GM21447 (cell line): ENCODE measurements at regions not wholly inside any gene's neighbourhood (a gene's known extent, or its start where the extent isn't known, plus 50 kb on each side); places are given as distances from the start of the nearest gene placed in this dataset.
"Not testable (repeated sequence)": the region's sequence is repeated elsewhere in the genome, so short reads cannot be mapped to it uniquely, and the experiment has no call there.

ENCODE experiments used
- ATAC-seq: cut with Tn5 transposase; IDR thresholded peaks from one replicate; pipeline ENCODE4 v1.9.1; 2021; ENCODE audit not compliant: unreplicated experiment

GRCh38 chr11:97498891-97499290 lies 1109.1 kb downstream of the JRKL start:
- no peak for ATAC-seq

- ATAC-seq, result no peak
Measured at GRCh38 chr11:97502201-97502600, 1112.4 kb downstream of the JRKL start.

- ATAC-seq, result no peak
Measured at GRCh38 chr11:97506076-97506759, 1116.4 kb downstream of the JRKL start.

GRCh38 chr11:97514446-97514845 lies 1124.6 kb downstream of the JRKL start:
- ATAC-seq, result no peak

- no peak for ATAC-seq
Measured at GRCh38 chr11:97516688-97517087, 1126.9 kb downstream of the JRKL start.

GRCh38 chr11:97525273-97525672 lies 1135.5 kb downstream of the JRKL start:
- ATAC-seq, result no peak

- no peak for ATAC-seq
Measured at GRCh38 chr11:97537407-97538150, 1147.8 kb downstream of the JRKL start.

GRCh38 chr11:97544431-97544830 lies 1154.6 kb downstream of the JRKL start:
- no peak for ATAC-seq

GRCh38 chr11:97548280-97548679 lies 1158.5 kb downstream of the JRKL start:
- no peak for ATAC-seq

GRCh38 chr11:97557399-97557798 lies 1167.6 kb downstream of the JRKL start:
- ATAC-seq, result no peak

- no peak for ATAC-seq
Measured at GRCh38 chr11:97567801-97568200, 1178.0 kb downstream of the JRKL start.

- ATAC-seq, result no peak
Measured at GRCh38 chr11:97570636-97571035, 1180.8 kb downstream of the JRKL start.

- ATAC-seq, result not testable (repeated sequence)
Measured at GRCh38 chr11:97573771-97574170, 1184.0 kb downstream of the JRKL start.

GRCh38 chr11:97574976-97575665 lies 1185.3 kb downstream of the JRKL start:
- no peak for ATAC-seq

- ATAC-seq, result no peak
Measured at GRCh38 chr11:97607291-97608000, 1217.6 kb downstream of the JRKL start.

- ATAC-seq, result no peak
Measured at GRCh38 chr11:97610000-97610399, 1220.2 kb downstream of the JRKL start.

- no peak for ATAC-seq
Measured at GRCh38 chr11:97610854-97611253, 1221.0 kb downstream of the JRKL start.

GRCh38 chr11:97611345-97611744 lies 1221.5 kb downstream of the JRKL start:
- no peak for ATAC-seq

GRCh38 chr11:97614606-97615005 lies 1224.8 kb downstream of the JRKL start:
- ATAC-seq, result no peak

- ATAC-seq, result no peak
Measured at GRCh38 chr11:97615546-97615945, 1225.7 kb downstream of the JRKL start.

- ATAC-seq, result no peak
Measured at GRCh38 chr11:97617031-97617430, 1227.2 kb downstream of the JRKL start.
